ENCODE measurements at regions not wholly inside any gene's neighbourhood (a gene's known extent, or its start where the extent isn't known, plus 50 kb on each side); places are given as distances from the start of the nearest gene placed in this dataset.
"Not testable (repeated sequence)": the region's sequence is repeated elsewhere in the genome, so short reads cannot be mapped to it uniquely, and the experiment has no call there.

GRCh38 chr16:79404571-79404970 is 196.0 kb downstream of the MAF start:
- DNase-seq = no peak

GRCh38 chr16:79403534-79403933 is 197.0 kb downstream of the MAF start:
- no peak for DNase-seq

GRCh38 chr16:79402920-79403319 is 197.6 kb downstream of the MAF start:
- no peak for DNase-seq

DNA sequence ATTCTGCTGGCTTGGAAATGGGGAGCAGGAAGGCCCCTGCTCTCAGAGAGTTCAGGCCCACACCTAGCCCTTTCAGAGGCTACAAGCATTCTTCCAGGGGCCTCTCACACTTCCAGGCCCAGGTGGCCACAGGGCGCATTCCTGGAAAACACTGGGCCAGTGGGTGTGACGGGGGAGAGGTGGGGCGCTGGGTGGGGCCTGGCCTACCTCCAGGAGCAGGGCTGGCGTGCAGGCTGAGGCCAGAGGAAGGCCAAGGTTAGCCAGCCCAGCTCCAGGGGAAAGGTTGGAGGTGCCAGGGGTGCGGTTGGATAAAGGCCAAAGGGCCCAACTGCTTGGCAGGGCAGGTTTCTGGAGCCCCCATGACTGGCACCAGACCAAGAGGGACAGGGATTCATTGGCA is 198.2 kb downstream of the MAF start:
- no peak for DNase-seq

- no peak for DNase-seq
Observed at GRCh38 chr16:79401782-79402181, 198.8 kb downstream of the MAF start.

DNA sequence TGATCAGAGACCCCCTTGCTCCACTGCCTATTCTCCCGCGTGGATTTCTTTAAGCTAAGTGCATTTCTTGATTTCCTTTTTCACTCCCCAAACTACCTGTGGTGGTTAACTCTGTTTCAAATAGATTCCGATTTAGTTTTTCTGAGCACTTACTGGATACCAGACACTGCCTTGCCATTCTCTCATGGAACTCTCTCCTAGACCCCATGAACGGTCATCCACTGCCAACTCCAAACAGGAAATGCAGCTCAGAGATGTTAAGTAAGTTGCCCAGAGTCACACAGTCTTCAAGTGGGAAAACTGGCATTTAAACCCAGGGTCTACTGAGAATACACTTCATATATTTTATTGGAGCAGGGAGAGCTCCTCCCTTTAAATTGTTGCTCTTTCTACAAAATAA is 199.4 kb downstream of the MAF start:
- no peak for DNase-seq

GRCh38 chr16:79400462-79401149 is 199.9 kb downstream of the MAF start:
- DNase-seq = no peak

GRCh38 chr16:79395591-79395990 is 204.9 kb downstream of the MAF start:
- no peak for DNase-seq

- DNase-seq = no peak
Observed at GRCh38 chr16:79394206-79394605, 206.3 kb downstream of the MAF start.

DNA sequence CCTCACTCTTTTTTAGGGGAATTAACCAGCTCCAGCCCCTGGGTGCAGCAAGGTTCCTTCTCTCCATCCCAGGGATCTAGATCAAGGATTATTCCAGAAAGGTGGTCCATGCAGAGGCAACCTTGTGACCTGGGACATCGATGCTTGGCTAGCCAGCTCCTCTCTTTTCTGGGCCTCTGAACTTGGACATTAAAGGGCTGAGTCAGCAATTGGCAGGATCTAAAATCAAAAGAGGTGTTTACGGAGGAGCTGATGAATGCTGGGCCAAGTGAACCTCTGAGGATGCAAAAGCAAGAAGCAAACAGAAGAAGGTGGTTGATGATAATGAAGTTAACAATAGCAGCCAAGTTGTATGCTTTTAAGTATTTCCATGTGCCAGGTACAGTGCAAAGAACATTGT is 207.0 kb downstream of the MAF start:
- no peak for DNase-seq

DNA sequence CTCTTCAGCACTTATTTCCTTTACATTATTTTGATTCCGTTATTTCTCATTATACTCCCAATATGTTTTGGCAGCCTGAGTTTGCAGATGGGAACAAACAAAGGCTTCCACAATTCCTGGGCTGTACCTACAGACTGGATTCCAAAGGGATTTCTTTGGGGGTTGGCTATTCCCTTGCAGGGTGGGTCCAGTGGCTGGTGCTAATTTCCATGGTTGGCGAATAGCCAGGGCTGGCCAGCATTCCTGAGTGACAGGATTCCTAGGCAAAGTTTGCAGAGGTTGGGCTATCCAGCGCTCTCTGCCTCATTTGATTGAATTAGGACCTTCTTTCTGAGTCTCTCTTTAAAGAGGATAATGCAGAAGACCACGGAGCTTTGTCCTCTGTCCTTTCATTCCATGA is 207.4 kb downstream of the MAF start:
- DNase-seq = no peak

GRCh38 chr16:79392081-79392480 is 208.5 kb downstream of the MAF start:
- DNase-seq = no peak

GRCh38 chr16:79391395-79391794 is 209.1 kb downstream of the MAF start:
- DNase-seq = no peak

DNA sequence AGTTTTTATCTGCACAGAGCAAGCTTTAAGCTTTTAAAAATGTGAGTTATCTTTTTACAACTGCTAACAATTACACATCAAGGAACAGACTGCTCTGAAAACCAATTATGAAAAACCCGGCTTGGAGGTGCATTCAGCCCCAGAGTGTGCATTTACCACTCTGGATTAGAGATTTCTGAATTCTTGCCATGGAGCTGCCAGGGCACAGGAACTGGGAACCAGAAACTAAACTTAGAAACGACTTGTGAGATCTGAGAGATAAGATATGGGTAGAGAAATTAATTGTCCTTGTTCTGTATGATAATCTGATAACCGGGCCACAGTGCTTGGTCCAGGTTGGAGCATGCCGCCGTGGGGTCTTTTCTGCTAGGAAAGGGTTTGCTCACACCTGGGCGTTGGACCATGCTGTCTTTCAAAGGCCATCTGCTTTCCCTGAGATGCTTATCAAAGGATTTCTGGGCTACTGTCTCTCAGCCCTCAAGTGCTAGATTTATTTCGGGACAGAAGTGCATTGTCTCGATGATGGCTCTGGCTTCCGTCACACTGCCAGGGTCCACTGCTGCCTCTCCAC is 210.0 kb downstream of the MAF start:
- DNase-seq = no peak

DNA sequence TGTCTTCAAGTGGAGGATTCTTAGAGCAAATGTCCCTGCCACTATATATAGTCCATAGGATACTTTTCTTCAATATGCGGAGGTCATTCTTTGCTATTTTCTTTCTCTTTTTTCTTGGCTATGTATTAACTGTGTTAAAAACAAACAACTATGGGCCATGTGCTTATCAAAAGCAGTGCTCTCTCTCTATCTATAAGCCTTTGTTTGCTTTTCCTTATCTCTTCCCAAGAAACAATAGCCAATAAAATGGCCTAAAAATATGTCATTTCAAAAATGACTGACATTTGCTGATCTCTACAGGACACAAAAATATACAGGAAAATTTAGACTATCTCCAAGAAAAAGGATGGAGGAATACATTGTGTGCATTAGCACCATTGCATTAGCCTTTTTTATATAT is 212.1 kb downstream of the MAF start:
- no peak for DNase-seq

- no peak for DNase-seq
Observed at GRCh38 chr16:79386299-79386698, 214.2 kb downstream of the MAF start.

DNA sequence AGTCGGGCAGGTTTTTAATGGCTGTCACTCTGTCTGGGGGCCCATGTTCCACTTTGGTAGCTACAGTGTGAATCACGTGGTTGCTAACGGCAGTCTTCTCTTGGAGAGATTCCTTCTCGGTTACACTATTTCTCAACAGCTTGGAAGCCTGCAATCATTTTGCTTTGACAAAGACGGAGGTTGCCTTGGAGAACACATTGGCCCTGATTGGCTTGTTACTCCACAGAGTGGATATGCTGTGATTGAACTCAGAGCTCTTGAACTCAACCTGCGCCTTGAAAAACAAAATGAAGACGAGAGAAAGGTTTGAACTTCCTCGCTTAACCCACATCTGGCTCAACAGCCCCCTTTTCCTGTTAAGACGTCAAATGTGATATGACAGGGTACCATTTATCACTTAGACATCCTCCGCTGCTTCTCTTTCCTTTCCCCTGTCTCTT is 218.9 kb downstream of the MAF start:
- DNase-seq = no peak

- DNase-seq = no peak
Observed at GRCh38 chr16:79380995-79381602, 219.4 kb downstream of the MAF start.

GRCh38 chr16:79379095-79379494 is 221.4 kb downstream of the MAF start:
- DNase-seq = no peak

DNA sequence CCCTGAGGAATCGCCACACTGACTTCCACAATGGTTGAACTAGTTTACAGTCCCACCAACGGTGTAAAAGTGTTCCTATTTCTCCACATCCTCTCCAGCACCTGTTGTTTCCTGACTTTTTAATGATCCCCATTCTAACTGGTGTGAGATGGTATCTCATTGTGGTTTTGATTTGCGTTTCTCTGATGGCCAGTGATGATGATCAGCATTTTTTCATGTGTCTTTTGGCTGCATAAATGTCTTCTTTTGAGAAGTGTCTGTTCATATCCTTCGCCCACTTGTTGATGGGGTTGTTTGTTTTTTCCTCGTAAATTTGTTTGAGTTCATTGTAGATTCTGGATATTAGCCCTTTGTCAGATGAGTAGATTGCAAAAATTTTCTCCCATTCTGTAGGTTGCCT is 223.5 kb downstream of the MAF start:
- DNase-seq = not testable (repeated sequence)

DNA sequence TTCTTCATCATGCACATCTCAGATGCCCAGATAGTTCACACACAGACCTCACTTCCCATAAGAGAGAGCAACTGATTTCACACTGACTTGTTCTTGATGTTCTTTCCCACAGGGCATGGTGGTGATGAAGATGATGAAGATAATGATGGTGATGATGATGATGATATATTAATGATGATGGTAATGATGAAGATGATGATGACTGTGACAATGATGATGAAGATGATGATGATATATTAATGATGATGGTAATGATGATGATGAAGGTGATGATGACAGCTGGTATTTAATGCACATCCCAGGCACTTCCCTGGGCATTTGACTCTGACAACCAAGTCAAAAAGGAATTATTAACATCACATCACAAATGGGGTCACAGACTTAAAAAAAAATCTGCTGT is 225.2 kb downstream of the MAF start:
- DNase-seq = no peak

GRCh38 chr16:79372503-79373184 is 227.9 kb downstream of the MAF start:
- no peak for DNase-seq

DNA sequence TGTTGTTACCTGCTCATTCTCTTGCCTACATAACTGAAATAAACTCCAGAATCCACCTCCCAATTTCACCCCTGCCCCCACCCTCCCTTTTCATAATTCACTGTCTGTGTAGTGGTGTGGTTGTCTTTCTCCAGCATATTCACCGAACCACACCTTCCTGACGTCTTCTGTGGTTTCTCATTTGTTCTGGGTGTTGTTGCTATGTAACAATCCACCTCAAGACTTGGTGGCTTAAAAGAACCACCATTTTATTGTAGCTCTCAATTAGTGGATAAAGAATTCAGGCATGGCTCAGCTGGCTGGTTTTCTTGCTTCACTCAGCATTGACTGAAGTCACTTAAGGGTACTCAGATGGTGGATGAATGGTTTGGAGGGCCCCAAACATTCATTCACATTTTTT is 229.8 kb downstream of the MAF start:
- DNase-seq = no peak
